PC-3 (cell line): ENCODE measurements at regions not wholly inside any gene's neighbourhood (a gene's known extent, or its start where the extent isn't known, plus 50 kb on each side); places are given as distances from the start of the nearest gene placed in this dataset.

Experiments
- ATAC-seq: fragments of 200-7000 bp; cut with Tn5 transposase; 2 replicates; pipeline ENCODE4 v1.9.1; 2020; ENCODE audit warnings: mild to moderate bottlenecking, moderate library complexity
- BruUV-seq: library from RNA; stranded (reverse); fragments of 400-500 nt; replicated peaks from 2 replicates; lab custom pipeline; 2021; lab: Mats Ljungman, UMichigan
- CTCF ChIA-PET: fragments of 300-600 bp; sonication (Branson Sonifier 250); formaldehyde crosslinking; loops from one replicate; lab custom pipeline; 2022; ENCODE audit warnings: antibody characterized with exemption; lab: Charles Lee
- POLR2A ChIA-PET: fragments of 300-600 bp; sonication (Branson Sonifier 250); formaldehyde crosslinking; loops from one replicate; lab custom pipeline; 2022; ENCODE audit warnings: antibody characterized with exemption; ENCODE audit not compliant: unreplicated experiment; lab: Charles Lee
- DNase-seq: peaks from one replicate; pipeline ENCODE4 v3.0.0-alpha.2; 2015
- H2AFZ ChIP-seq: fragments of 300-600 bp; sonication (generic); 2 replicates; pipeline ENCODE4 v1.6.0; 2016; ENCODE audit warnings: antibody characterized with exemption, low read length
- H3F3A ChIP-seq: fragments of 300-600 bp; sonication (generic); one replicate; pipeline ENCODE4 v1.6.0; 2017; ENCODE audit warnings: antibody characterized with exemption, low read length, control low read depth, mild to moderate bottlenecking; ENCODE audit not compliant: unreplicated experiment
- H3K27ac ChIP-seq: fragments of 300-600 bp; sonication (generic); 2 replicates; pipeline ENCODE4 v1.5.1; 2016; ENCODE audit warnings: mild to moderate bottlenecking, low read length
- H3K27me3 ChIP-seq: fragments of 300-600 bp; sonication (generic); 2 replicates; pipeline ENCODE4 v1.6.1; 2016; ENCODE audit warnings: low read length, mixed read lengths
- H3K36me3 ChIP-seq: fragments of 300-600 bp; sonication (generic); 2 replicates; pipeline ENCODE4 v1.6.1; 2016; ENCODE audit warnings: low read depth, mixed run types, low read length, mixed read lengths
- H3K4me1 ChIP-seq: fragments of 300-600 bp; sonication (generic); 2 replicates; pipeline ENCODE4 v1.5.1; 2016; ENCODE audit warnings: low read length; ENCODE audit not compliant: insufficient read depth
- H3K4me2 ChIP-seq: fragments of 300-600 bp; sonication (generic); 2 replicates; pipeline ENCODE4 v1.6.0; 2016; ENCODE audit warnings: low read length
- H3K4me3 ChIP-seq: fragments of 300-600 bp; sonication (generic); 2 replicates; pipeline ENCODE4 v1.5.1; 2016; ENCODE audit warnings: mild to moderate bottlenecking, low read length, mixed read lengths
- H3K79me2 ChIP-seq: fragments of 300-600 bp; sonication (generic); 2 replicates; pipeline ENCODE4 v1.6.1; 2017; ENCODE audit warnings: low read length, mixed read lengths
- H3K9ac ChIP-seq: fragments of 300-600 bp; sonication (generic); 2 replicates; pipeline ENCODE4 v1.6.0; 2016; ENCODE audit warnings: mild to moderate bottlenecking, low read length
- H3K9me2 ChIP-seq: fragments of 300-600 bp; sonication (generic); replicated peaks from 2 replicates; pipeline ENCODE4 v1.6.1; 2016; ENCODE audit warnings: mixed run types, low read length, mixed read lengths
- H3K9me3 ChIP-seq: fragments of 300-600 bp; sonication (generic); 2 replicates; pipeline ENCODE4 v1.6.1; 2016; ENCODE audit warnings: low read length, mixed read lengths
- H4K20me1 ChIP-seq: fragments of 300-600 bp; sonication (generic); 2 replicates; pipeline ENCODE4 v1.6.1; 2016; ENCODE audit warnings: low read length, mixed read lengths
- CTCF ChIP-seq: fragments of 300-600 bp; sonication (generic); conservative IDR thresholded peaks from 2 replicates; pipeline ENCODE4 v1.5.1; 2017; ENCODE audit warnings: antibody characterized with exemption, low read depth, mild to moderate bottlenecking, low read length
- EZH2 ChIP-seq: fragments of 300-600 bp; sonication (generic); IDR thresholded peaks from one replicate; pipeline ENCODE4 v1.6.1; 2017; ENCODE audit warnings: antibody characterized with exemption, mild to moderate bottlenecking, low read length; ENCODE audit not compliant: unreplicated experiment
- EZH2phosphoT487 ChIP-seq: fragments of 300-600 bp; sonication (generic); IDR thresholded peaks from 2 replicates; pipeline ENCODE4 v1.6.1; 2018; ENCODE audit warnings: mild to moderate bottlenecking, antibody characterized with exemption, low read length, borderline replicate concordance
- intact Hi-C: fragments of 100-400 bp; cut with micrococcal nuclease; formaldehyde crosslinking; loops from 2 replicates; pipeline ENCODE4 v1.9.0; 2023

- ChIA-PET POLR2A (no interaction called here), CTCF (no interaction called here)
- Histone ChIP-seq H3K27me3 (no peaks in the 10 kb centered on the region), H3F3A (no peaks in the 10 kb centered on the region), H3K9me2 (no peaks in the 10 kb centered on the region), H3K27ac (no peak overlapping the region), H3K4me2 (no peak overlapping the region), H3K4me1 (no peaks in the 10 kb centered on the region), H3K36me3 (no peaks in the 10 kb centered on the region), H3K79me2 (no peaks in the 10 kb centered on the region), H3K4me3 (no peak overlapping the region), H3K9ac (no peak overlapping the region), H3K9me3 (no peaks in the 10 kb centered on the region), H2AFZ (no peak overlapping the region), H4K20me1 (no peaks in the 10 kb centered on the region)
- DNase-seq, result no peak
- TF ChIP-seq EZH2, result no peak
- TF ChIP-seq CTCF, result no peak
- TF ChIP-seq EZH2phosphoT487, result no peak
- BruUV-seq, result no TSS peak
- intact Hi-C loops, result no loop called here
- ATAC-seq, result no peak
Measured at GRCh38 chr10:10078446-10078845, 939.2 kb upstream of the CELF2 start.

GRCh38 chr10:10092581-10092980 is 925.1 kb upstream of the CELF2 start:
- Histone ChIP-seq H3F3A (no peaks in the 10 kb centered on the region), H3K9me3 (no peaks in the 10 kb centered on the region), H3K79me2 (no peaks in the 10 kb centered on the region), H3K4me3 (no peak overlapping the region), H4K20me1 (no peaks in the 10 kb centered on the region), H3K9ac (no peak overlapping the region), H3K36me3 (no peaks in the 10 kb centered on the region), H3K4me2 (no peak overlapping the region), H3K27ac (no peak overlapping the region), H3K27me3 (no peaks in the 10 kb centered on the region), H3K4me1 (no peaks in the 10 kb centered on the region), H2AFZ (no peak overlapping the region), H3K9me2 (no peaks in the 10 kb centered on the region)
- ChIA-PET POLR2A (no interaction called here), CTCF (no interaction called here)
- TF ChIP-seq EZH2, result no peak
- no peak for TF ChIP-seq EZH2phosphoT487
- no peak for TF ChIP-seq CTCF
- no peak for ATAC-seq
- intact Hi-C loops, result no loop called here
- no TSS peak for BruUV-seq
- DNase-seq, result no peak

GRCh38 chr10:10093021-10093420 is 924.7 kb upstream of the CELF2 start:
- H3K79me2 ChIP-seq, result no peaks in the 10 kb centered on the region
- DNase-seq, result no peak
- H4K20me1 ChIP-seq, result no peaks in the 10 kb centered on the region
- CTCF ChIA-PET, result no interaction called here
- no peak overlapping the region for H2AFZ ChIP-seq
- POLR2A ChIA-PET, result no interaction called here
- no peaks in the 10 kb centered on the region for H3F3A ChIP-seq
- no peaks in the 10 kb centered on the region for H3K9me2 ChIP-seq
- no peaks in the 10 kb centered on the region for H3K36me3 ChIP-seq
- no TSS peak for BruUV-seq
- H3K4me2 ChIP-seq, result no peak overlapping the region
- H3K4me1 ChIP-seq, result no peaks in the 10 kb centered on the region
- no peak overlapping the region for H3K27ac ChIP-seq
- ATAC-seq, result no peak
- intact Hi-C loops, result no loop called here
- TF ChIP-seq CTCF (no peak), EZH2 (no peak), EZH2phosphoT487 (no peak)
- no peaks in the 10 kb centered on the region for H3K9me3 ChIP-seq
- H3K4me3 ChIP-seq, result no peak overlapping the region
- no peaks in the 10 kb centered on the region for H3K27me3 ChIP-seq
- no peak overlapping the region for H3K9ac ChIP-seq
